Naive B cell (primary cell): ENCODE measurements at regions not wholly inside any gene's neighbourhood (a gene's known extent, or its start where the extent isn't known, plus 50 kb on each side); places are given as distances from the start of the nearest gene placed in this dataset.

Source experiments
- ATAC-seq, 2 donors: fragments of 150-1000 bp; cut with Tn5 transposase; 2 replicates each; pipeline ENCODE4 v1.10.0; 2021; ENCODE audit warnings: low read depth in 2 of 2, mild to moderate bottlenecking in 2 of 2, moderate library complexity in 2 of 2
- DNase-seq: peaks from one replicate; pipeline ENCODE4 v3.0.0; 2022
- H3K27ac Mint-ChIP-seq, 6 donors: one replicate each; pipeline ENCODE4 v1.8.0; 2020 to 2022; ENCODE audit warnings: mild to moderate bottlenecking in 6 of 6, mixed read lengths in 6 of 6, moderate library complexity in 5 of 6, inconsistent platforms in 2 of 6
- H3K27me3 Mint-ChIP-seq, 3 donors: one replicate each; pipeline ENCODE4 v1.8.0; 2021 to 2022; ENCODE audit warnings: mixed read lengths in 3 of 3, mild to moderate bottlenecking in 1 of 3
- H3K36me3 Mint-ChIP-seq, 2 donors: one replicate each; pipeline ENCODE4 v1.8.0; 2020 to 2022; ENCODE audit warnings: mixed read lengths in 2 of 2, inconsistent platforms in 1 of 2, mild to moderate bottlenecking in 1 of 2
- H3K4me1 Mint-ChIP-seq, 3 donors: one replicate each; pipeline ENCODE4 v1.8.0; 2020 to 2022; ENCODE audit warnings: mixed read lengths in 3 of 3, inconsistent platforms in 1 of 3, mild to moderate bottlenecking in 1 of 3, moderate library complexity in 1 of 3
- H3K4me3 Mint-ChIP-seq, 8 donors: one replicate each; pipeline ENCODE4 v1.8.0; 2020 to 2022; ENCODE audit warnings: mild to moderate bottlenecking in 8 of 8, mixed read lengths in 8 of 8, moderate library complexity in 8 of 8, inconsistent platforms in 2 of 8
- H3K9me3 Mint-ChIP-seq, 7 donors: one replicate each; pipeline ENCODE4 v1.8.0; 2020 to 2022; ENCODE audit warnings: mixed read lengths in 7 of 7, mild to moderate bottlenecking in 5 of 7, inconsistent platforms in 2 of 7, moderate library complexity in 1 of 7

GRCh38 chr4:175871774-175872405, 59.8 kb upstream of the GPM6A start:
- no peak overlapping the region for H3K27ac Mint-ChIP-seq
- H3K4me1 Mint-ChIP-seq: no peaks in the 10 kb centered on the region
- ATAC-seq (no peak), DNase-seq (no peak)
- no peak overlapping the region for H3K4me3 Mint-ChIP-seq
- H3K27me3 Mint-ChIP-seq: no peaks in the 10 kb centered on the region
- no peaks in the 10 kb centered on the region for H3K36me3 Mint-ChIP-seq
- H3K9me3 Mint-ChIP-seq: peaks cover 0 to 21% (median 8%) of the 10 kb centered on the region in 7 donors

GRCh38 chr4:175873707-175874106, 61.6 kb upstream of the GPM6A start:
- Mint-ChIP-seq H3K36me3 (peaks cover 2 to 14% of the 10 kb centered on the region in 2 donors), H3K4me1 (no peaks in the 10 kb centered on the region), H3K27ac (no peak overlapping the region), H3K27me3 (no peaks in the 10 kb centered on the region), H3K4me3 (no peak overlapping the region), H3K9me3 (peaks cover 6 to 26% (median 9%) of the 10 kb centered on the region in 7 donors)
- DNase-seq: no peak
- ATAC-seq: no peak

- H3K27me3 Mint-ChIP-seq: no peaks in the 10 kb centered on the region
- H3K4me3 Mint-ChIP-seq: no peak overlapping the region
- no peaks in the 10 kb centered on the region for H3K4me1 Mint-ChIP-seq
- peaks cover 9 to 29% (median 13%) of the 10 kb centered on the region in 7 donors for H3K9me3 Mint-ChIP-seq
- ATAC-seq (no peak), DNase-seq (no peak)
- peaks cover 8 to 20% of the 10 kb centered on the region in 2 donors for H3K36me3 Mint-ChIP-seq
- H3K27ac Mint-ChIP-seq: no peak overlapping the region
Measured at GRCh38 chr4:175874306-175874705, 62.2 kb upstream of the GPM6A start.

GRCh38 chr4:175875993-175876771, 64.1 kb upstream of the GPM6A start:
- peaks cover 9 to 31% (median 17%) of the 10 kb centered on the region in 7 donors for H3K9me3 Mint-ChIP-seq
- ATAC-seq (no peak), DNase-seq (no peak)
- H3K4me3 Mint-ChIP-seq: no peak overlapping the region
- no peaks in the 10 kb centered on the region for H3K4me1 Mint-ChIP-seq
- no peaks in the 10 kb centered on the region for H3K27me3 Mint-ChIP-seq
- peaks cover 8 to 24% of the 10 kb centered on the region in 2 donors for H3K36me3 Mint-ChIP-seq
- no peak overlapping the region for H3K27ac Mint-ChIP-seq

- H3K4me3 Mint-ChIP-seq: no peak overlapping the region
- no peaks in the 10 kb centered on the region for H3K4me1 Mint-ChIP-seq
- H3K27ac Mint-ChIP-seq: no peak overlapping the region
- H3K36me3 Mint-ChIP-seq: peaks cover 8 to 14% of the 10 kb centered on the region in 2 donors
- ATAC-seq (no peak), DNase-seq (no peak)
- H3K9me3 Mint-ChIP-seq: peaks cover 5 to 24% (median 18%) of the 10 kb centered on the region in 7 donors
- no peaks in the 10 kb centered on the region for H3K27me3 Mint-ChIP-seq
Measured at GRCh38 chr4:175882891-175883290, 70.8 kb upstream of the GPM6A start.

GRCh38 chr4:175884048-175884447, 72.0 kb upstream of the GPM6A start:
- H3K9me3 Mint-ChIP-seq: peaks cover 1 to 17% (median 9%) of the 10 kb centered on the region in 7 donors
- H3K4me3 Mint-ChIP-seq: no peak overlapping the region
- H3K4me1 Mint-ChIP-seq: no peaks in the 10 kb centered on the region
- DNase-seq: no peak
- no peaks in the 10 kb centered on the region for H3K27me3 Mint-ChIP-seq
- H3K36me3 Mint-ChIP-seq: peaks cover 3 to 6% of the 10 kb centered on the region in 2 donors
- no peak for ATAC-seq
- H3K27ac Mint-ChIP-seq: no peak overlapping the region

GRCh38 chr4:175891231-175891630, 79.2 kb upstream of the GPM6A start:
- H3K36me3 Mint-ChIP-seq: no peaks in the 10 kb centered on the region
- H3K9me3 Mint-ChIP-seq: peaks cover 0 to 4% (median 0%) of the 10 kb centered on the region in 7 donors
- no peaks in the 10 kb centered on the region for H3K4me1 Mint-ChIP-seq
- H3K27ac Mint-ChIP-seq: peak overlapping the region in 1 of 6 donors; percentile 39
- DNase-seq: no peak
- H3K4me3 Mint-ChIP-seq: no peak overlapping the region
- H3K27me3 Mint-ChIP-seq: no peaks in the 10 kb centered on the region
- ATAC-seq: no peak

GRCh38 chr4:175891851-175892250, 79.8 kb upstream of the GPM6A start:
- DNase-seq: no peak

GRCh38 chr4:175905925-175906324, 93.9 kb upstream of the GPM6A start:
- Mint-ChIP-seq H3K27ac (no peak overlapping the region), H3K4me1 (no peaks in the 10 kb centered on the region), H3K27me3 (no peaks in the 10 kb centered on the region), H3K4me3 (no peak overlapping the region), H3K9me3 (peaks cover under 1 to 3% (median 2%) of the 10 kb centered on the region in 7 donors), H3K36me3 (no peaks in the 10 kb centered on the region)
- no peak for DNase-seq
- ATAC-seq: no peak

More at GRCh38 chr4:175891851-175892250, 79.8 kb upstream of the GPM6A start:
- Mint-ChIP-seq H3K4me1 (no peaks in the 10 kb centered on the region), H3K9me3 (peaks cover 0 to 4% (median 0%) of the 10 kb centered on the region in 7 donors), H3K27me3 (no peaks in the 10 kb centered on the region), H3K27ac (no peak overlapping the region), H3K36me3 (no peaks in the 10 kb centered on the region), H3K4me3 (no peak overlapping the region)
- ATAC-seq: no peak

GRCh38 chr4:175906384-175906783, 94.3 kb upstream of the GPM6A start:
- Mint-ChIP-seq H3K36me3 (no peaks in the 10 kb centered on the region), H3K27ac (no peak overlapping the region), H3K4me1 (no peaks in the 10 kb centered on the region), H3K4me3 (no peak overlapping the region), H3K27me3 (no peaks in the 10 kb centered on the region), H3K9me3 (peaks cover 0 to 2% (median 0%) of the 10 kb centered on the region in 7 donors)
- ATAC-seq (no peak), DNase-seq (no peak)

GRCh38 chr4:175910700-175911099, 98.6 kb upstream of the GPM6A start:
- no peaks in the 10 kb centered on the region for H3K36me3 Mint-ChIP-seq
- no peak overlapping the region for H3K4me3 Mint-ChIP-seq
- DNase-seq: no peak
- no peaks in the 10 kb centered on the region for H3K27me3 Mint-ChIP-seq
- H3K4me1 Mint-ChIP-seq: no peaks in the 10 kb centered on the region
- H3K27ac Mint-ChIP-seq: no peak overlapping the region
- no peak for ATAC-seq
- H3K9me3 Mint-ChIP-seq: peaks cover 0 to 2% (median 0%) of the 10 kb centered on the region in 7 donors

- DNase-seq (no peak), ATAC-seq (no peak)
- Mint-ChIP-seq H3K4me3 (no peak overlapping the region), H3K36me3 (no peaks in the 10 kb centered on the region), H3K27ac (no peak overlapping the region), H3K9me3 (no peaks in the 10 kb centered on the region), H3K4me1 (no peaks in the 10 kb centered on the region), H3K27me3 (no peaks in the 10 kb centered on the region)
Measured at GRCh38 chr4:175916626-175917351, 104.7 kb upstream of the GPM6A start.

- peaks cover 0 to 2% (median 0%) of the 10 kb centered on the region in 7 donors for H3K9me3 Mint-ChIP-seq
- peaks cover 0 to 4% (median 0%) of the 10 kb centered on the region in 3 donors for H3K27me3 Mint-ChIP-seq
- H3K4me3 Mint-ChIP-seq: no peak overlapping the region
- H3K4me1 Mint-ChIP-seq: no peaks in the 10 kb centered on the region
- H3K36me3 Mint-ChIP-seq: no peaks in the 10 kb centered on the region
- no peak for ATAC-seq
- DNase-seq: no peak
- H3K27ac Mint-ChIP-seq: no peak overlapping the region
Measured at GRCh38 chr4:175927121-175927520, 115.1 kb upstream of the GPM6A start.
